ENCODE measurements at regions not wholly inside any gene's neighbourhood (a gene's known extent, or its start where the extent isn't known, plus 50 kb on each side); places are given as distances from the start of the nearest gene placed in this dataset.

DNA sequence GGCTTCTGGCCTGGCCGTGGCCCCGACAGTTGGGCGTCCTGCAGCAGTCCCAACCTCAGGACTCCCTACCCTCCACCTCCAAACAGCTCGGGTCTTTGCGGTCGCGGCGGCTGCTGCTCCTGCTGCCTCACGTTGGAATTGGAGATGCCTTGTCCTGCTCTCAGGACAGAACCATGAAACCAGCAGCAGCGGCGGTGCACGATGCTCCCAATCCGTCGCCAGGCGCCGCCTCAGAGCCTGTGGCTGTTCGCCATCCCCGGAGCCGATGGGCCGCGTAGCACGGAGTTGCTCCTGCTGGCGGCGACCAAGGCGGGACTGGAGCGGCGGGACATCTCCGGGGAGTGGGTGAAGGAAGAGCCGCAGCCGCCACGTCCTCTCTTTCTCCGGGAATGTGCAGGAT is 1965.9 kb downstream of the TP53TG3F start:
- TF ChIP-seq CTCF (IDR thresholded peaks at IDR 0.05; ENCODE audit: low read depth, low read length, poor library complexity, severe bottlenecking) (no peak), EZH2phosphoT487 (IDR thresholded peaks at IDR 0.05; ENCODE audit: borderline replicate concordance, low read length) (no peak)

Data from DOHH2 (cell line).